Vagina (tissue), 2 donors: ENCODE measurements at regions not wholly inside any gene's neighbourhood (a gene's known extent, or its start where the extent isn't known, plus 50 kb on each side); places are given as distances from the start of the nearest gene placed in this dataset.

Experiments used
- DNase-seq, 2 donors: peaks; one replicate each; pipeline ENCODE4 v3.0.0-alpha.2; 2017; ENCODE audit errors: extremely low spot score in 2 of 2
- H3K27ac ChIP-seq: fragments of 200-600 bp; sonication (generic); one replicate; pipeline ENCODE4 v1.5.1; 2019
- H3K27me3 ChIP-seq: fragments of 200-600 bp; sonication (generic); one replicate; pipeline ENCODE4 v1.5.1; 2019
- H3K36me3 ChIP-seq, 2 donors: fragments of 200-600 bp; sonication (generic); one replicate each; pipeline ENCODE4 v1.5.1; 2017 to 2019
- H3K4me1 ChIP-seq: fragments of 200-600 bp; sonication (generic); one replicate; pipeline ENCODE4 v1.5.1; 2019
- H3K4me3 ChIP-seq, 2 donors: fragments of 200-600 bp; sonication (generic); 1 replicate in 1 of 2; 2 replicates in 1 of 2; pipeline ENCODE4 v1.5.1; 2016 to 2019
- H3K9me3 ChIP-seq: fragments of 200-600 bp; sonication (generic); one replicate; pipeline ENCODE4 v1.5.1; 2019
- CTCF ChIP-seq, 3 experiments: fragments of 450-650 bp in 2 of 3; fragments of 200-600 bp in 1 of 3; sonication (generic) in 1 of 3; IDR thresholded peaks; one replicate each; pipeline ENCODE4 v1.5.1; 2017 to 2019; ENCODE audit warnings: antibody characterized with exemption in 3 of 3, mild to moderate bottlenecking in 2 of 3, moderate library complexity in 2 of 3
- POLR2A ChIP-seq, 2 donors: fragments of 450-650 bp; IDR thresholded peaks; one replicate each; pipeline ENCODE4 v1.6.1; 2017; ENCODE audit warnings: antibody characterized with exemption in 2 of 2, mild to moderate bottlenecking in 2 of 2, moderate library complexity in 2 of 2
- POLR2AphosphoS5 ChIP-seq, 2 donors: sonication (generic); formaldehyde crosslinking; IDR thresholded peaks; one replicate each; pipeline ENCODE4 v1.9.0; 2017; ENCODE audit warnings: antibody characterized with exemption in 2 of 2, mild to moderate bottlenecking in 2 of 2, low read depth in 1 of 2; ENCODE audit not compliant: insufficient read depth in 1 of 2
- intact Hi-C: fragments of 100-400 bp; cut with DNase I; formaldehyde crosslinking; loops from one replicate; pipeline ENCODE4 v1.15.1; 2023

- intact Hi-C loops = loop anchor here (5.0 kb wide), 1 partner anchor 506 kb away; no protein-coding TSS in a partner anchor
- no peak for DNase-seq
Measured at GRCh38 chr9:90103771-90104170, 499.0 kb downstream of the GADD45G start.

GRCh38 chr9:90105773-90106172, 501.0 kb downstream of the GADD45G start:
- H3K4me1 ChIP-seq = peaks cover 23% of the 10 kb centered on the region
- DNase-seq = no peak
- no peak overlapping the region for H3K27ac ChIP-seq
- no peaks in the 10 kb centered on the region for H3K9me3 ChIP-seq
- TF ChIP-seq POLR2AphosphoS5 (IDR thresholded peaks at IDR 0.05; ENCODE audit: insufficient read depth in 1 of 2, low read depth in 1 of 2) = no peak
- no peak for TF ChIP-seq POLR2A (IDR thresholded peaks at IDR 0.05)
- TF ChIP-seq CTCF (IDR thresholded peaks at IDR 0.05) = no peak
- H3K27me3 ChIP-seq = no peaks in the 10 kb centered on the region
- H3K36me3 ChIP-seq = no peaks in the 10 kb centered on the region
- no peak overlapping the region for H3K4me3 ChIP-seq
- intact Hi-C loops = no loop called here

More at GRCh38 chr9:90103771-90104170, 499.0 kb downstream of the GADD45G start:
- Histone ChIP-seq H3K4me3 (no peak overlapping the region), H3K36me3 (no peaks in the 10 kb centered on the region), H3K9me3 (no peaks in the 10 kb centered on the region), H3K4me1 (peaks cover 23% of the 10 kb centered on the region), H3K27ac (no peak overlapping the region), H3K27me3 (no peaks in the 10 kb centered on the region)
- TF ChIP-seq POLR2AphosphoS5 (IDR thresholded peaks at IDR 0.05; ENCODE audit: insufficient read depth in 1 of 2, low read depth in 1 of 2) (no peak), CTCF (IDR thresholded peaks at IDR 0.05) (no peak), POLR2A (IDR thresholded peaks at IDR 0.05) (no peak)

GRCh38 chr9:90107040-90107725, 502.4 kb downstream of the GADD45G start:
- Histone ChIP-seq H3K4me1 (peaks cover 23% of the 10 kb centered on the region), H3K4me3 (no peak overlapping the region), H3K36me3 (no peaks in the 10 kb centered on the region), H3K27me3 (no peaks in the 10 kb centered on the region), H3K27ac (no peak overlapping the region), H3K9me3 (no peaks in the 10 kb centered on the region)
- TF ChIP-seq CTCF (IDR thresholded peaks at IDR 0.05) (no peak), POLR2AphosphoS5 (IDR thresholded peaks at IDR 0.05; ENCODE audit: insufficient read depth in 1 of 2, low read depth in 1 of 2) (peak in 1 of 2 donors; percentile 85)
- no peak for DNase-seq
- intact Hi-C loops = no loop called here

GRCh38 chr9:90107726-90108655, 503.2 kb downstream of the GADD45G start:
- H3K27me3 ChIP-seq = no peaks in the 10 kb centered on the region
- intact Hi-C loops = no loop called here
- H3K27ac ChIP-seq = no peak overlapping the region

More at GRCh38 chr9:90107726-90108655, 503.2 kb downstream of the GADD45G start:
- no peaks in the 10 kb centered on the region for H3K9me3 ChIP-seq
- no peak for DNase-seq
- H3K36me3 ChIP-seq = no peaks in the 10 kb centered on the region
- TF ChIP-seq POLR2A (IDR thresholded peaks at IDR 0.05) (no peak), CTCF (IDR thresholded peaks at IDR 0.05) (no peak), POLR2AphosphoS5 (IDR thresholded peaks at IDR 0.05; ENCODE audit: insufficient read depth in 1 of 2, low read depth in 1 of 2) (no peak)
- H3K4me3 ChIP-seq = no peak overlapping the region
- peaks cover 23% of the 10 kb centered on the region for H3K4me1 ChIP-seq
